ENCODE measurements at regions not wholly inside any gene's neighbourhood (a gene's known extent, or its start where the extent isn't known, plus 50 kb on each side); places are given as distances from the start of the nearest gene placed in this dataset.

DNA sequence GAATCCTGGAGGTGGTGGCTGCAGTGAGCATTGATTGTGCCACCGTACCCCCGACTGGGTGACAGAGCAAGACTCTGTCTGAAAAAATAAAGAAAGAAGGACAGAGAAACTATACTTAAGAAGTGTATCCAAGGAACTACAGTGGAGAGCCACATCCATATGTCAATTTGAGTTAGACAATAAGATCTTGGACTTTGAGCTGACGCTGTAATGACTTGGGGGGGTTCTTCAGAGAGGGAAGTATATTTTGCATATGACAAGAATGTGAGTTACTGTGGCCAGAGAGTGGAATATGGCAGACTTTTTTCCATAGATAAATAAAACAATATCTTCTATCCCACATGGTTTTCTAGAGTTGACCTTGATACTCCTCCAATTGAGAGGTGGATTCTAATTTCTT is 52.6 kb upstream of the TEX264 start:
- Histone ChIP-seq H3K27me3 (replicated peaks; ENCODE audit: insufficient read depth) (no peaks in the 10 kb centered on the region), H3K4me1 (replicated peaks) (peaks cover 4% of the 10 kb centered on the region), H3K36me3 (no peaks in the 10 kb centered on the region), H3K27ac (no peak overlapping the region), H3K9me3 (no peaks in the 10 kb centered on the region), H3K4me3 (no peak overlapping the region)
- no peak for DNase-seq (ENCODE audit: low spot score)
- 95% methylated on average over 3 of the region's 3 CpGs for WGBS
- intact Hi-C loops (cut with DNase I): no loop called here
- TF ChIP-seq POLR2A (IDR thresholded peaks at IDR 0.05) (no peak), POLR2AphosphoS5 (IDR thresholded peaks at IDR 0.05) (no peak)
- TF ChIP-seq, protein P1, sequence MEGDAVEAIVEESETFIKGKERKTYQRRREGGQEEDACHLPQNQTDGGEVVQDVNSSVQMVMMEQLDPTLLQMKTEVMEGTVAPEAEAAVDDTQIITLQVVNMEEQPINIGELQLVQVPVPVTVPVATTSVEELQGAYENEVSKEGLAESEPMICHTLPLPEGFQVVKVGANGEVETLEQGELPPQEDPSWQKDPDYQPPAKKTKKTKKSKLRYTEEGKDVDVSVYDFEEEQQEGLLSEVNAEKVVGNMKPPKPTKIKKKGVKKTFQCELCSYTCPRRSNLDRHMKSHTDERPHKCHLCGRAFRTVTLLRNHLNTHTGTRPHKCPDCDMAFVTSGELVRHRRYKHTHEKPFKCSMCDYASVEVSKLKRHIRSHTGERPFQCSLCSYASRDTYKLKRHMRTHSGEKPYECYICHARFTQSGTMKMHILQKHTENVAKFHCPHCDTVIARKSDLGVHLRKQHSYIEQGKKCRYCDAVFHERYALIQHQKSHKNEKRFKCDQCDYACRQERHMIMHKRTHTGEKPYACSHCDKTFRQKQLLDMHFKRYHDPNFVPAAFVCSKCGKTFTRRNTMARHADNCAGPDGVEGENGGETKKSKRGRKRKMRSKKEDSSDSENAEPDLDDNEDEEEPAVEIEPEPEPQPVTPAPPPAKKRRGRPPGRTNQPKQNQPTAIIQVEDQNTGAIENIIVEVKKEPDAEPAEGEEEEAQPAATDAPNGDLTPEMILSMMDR (IDR thresholded peaks at IDR 0.05): no peak

DNA sequence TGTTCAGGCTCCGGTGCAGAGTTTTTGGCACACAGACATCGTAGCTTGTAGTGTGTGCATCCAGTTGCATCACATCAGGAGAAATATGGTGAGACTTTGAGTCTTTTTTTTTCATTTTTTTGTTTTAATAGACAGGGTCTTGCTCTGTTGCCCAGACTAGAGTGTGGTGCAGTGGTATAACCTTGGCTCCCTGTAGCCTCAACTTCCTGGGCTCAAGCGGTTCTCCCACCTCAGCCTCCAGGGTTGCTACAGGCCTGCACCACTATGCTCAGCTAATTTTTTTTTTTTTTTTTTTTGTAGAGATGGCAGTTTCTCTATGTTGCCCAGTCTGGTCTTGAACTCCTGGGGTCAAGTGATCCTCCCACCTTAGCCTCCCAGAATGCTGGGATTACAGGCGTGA is 51.1 kb upstream of the TEX264 start:
- peak overlapping the region; percentile 52 to 65 for H3K27ac ChIP-seq

DNA sequence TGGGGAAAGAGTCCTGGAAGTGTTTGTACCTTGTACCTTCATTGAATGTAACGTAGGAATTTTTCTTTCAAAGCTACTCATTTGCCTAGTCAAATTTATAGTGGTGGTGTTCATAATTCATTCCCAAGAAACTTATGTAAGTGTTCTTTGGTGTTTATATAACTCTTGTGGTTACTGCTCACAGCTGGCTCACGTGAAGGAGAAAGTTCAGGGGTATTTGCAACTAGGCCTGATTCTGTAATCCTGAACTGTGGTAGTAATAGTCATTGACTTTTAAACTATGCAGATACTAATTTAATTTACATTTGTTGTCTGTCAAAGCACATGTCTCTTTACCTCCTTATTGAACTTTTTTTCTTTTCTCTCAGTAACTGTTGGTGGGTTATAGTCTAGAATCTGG is 50.5 kb upstream of the TEX264 start:
- no peak overlapping the region for H3K4me3 ChIP-seq
- H3K9me3 ChIP-seq: no peaks in the 10 kb centered on the region
- no peaks in the 10 kb centered on the region for H3K27me3 ChIP-seq (replicated peaks; ENCODE audit: insufficient read depth)
- no peaks in the 10 kb centered on the region for H3K36me3 ChIP-seq
- peaks cover 4% of the 10 kb centered on the region for H3K4me1 ChIP-seq (replicated peaks)
- peak overlapping the region; percentile 52 to 65 for H3K27ac ChIP-seq
- intact Hi-C loops (cut with DNase I): no loop called here
- 5% methylated on average over 2 of the region's 2 CpGs for WGBS
- peak; percentile 56 for DNase-seq (ENCODE audit: low spot score)
- TF ChIP-seq POLR2AphosphoS5 (IDR thresholded peaks at IDR 0.05): peak; percentile 89
- TF ChIP-seq, protein P1 (IDR thresholded peaks at IDR 0.05): no peak

More for the DNA sequence above, 51.1 kb upstream of the TEX264 start:
- no peak for DNase-seq (ENCODE audit: low spot score)
- no peak for TF ChIP-seq POLR2A (IDR thresholded peaks at IDR 0.05)
- no peak for TF ChIP-seq POLR2AphosphoS5 (IDR thresholded peaks at IDR 0.05)
- TF ChIP-seq, protein P1 (IDR thresholded peaks at IDR 0.05): no peak
- H3K9me3 ChIP-seq: no peaks in the 10 kb centered on the region
- 75% methylated on average over 4 of the region's 4 CpGs for WGBS
- H3K36me3 ChIP-seq: no peaks in the 10 kb centered on the region
- peaks cover 4% of the 10 kb centered on the region for H3K4me1 ChIP-seq (replicated peaks)
- intact Hi-C loops (cut with DNase I): no loop called here
- no peak overlapping the region for H3K4me3 ChIP-seq
- H3K27me3 ChIP-seq (replicated peaks; ENCODE audit: insufficient read depth): no peaks in the 10 kb centered on the region

DNA sequence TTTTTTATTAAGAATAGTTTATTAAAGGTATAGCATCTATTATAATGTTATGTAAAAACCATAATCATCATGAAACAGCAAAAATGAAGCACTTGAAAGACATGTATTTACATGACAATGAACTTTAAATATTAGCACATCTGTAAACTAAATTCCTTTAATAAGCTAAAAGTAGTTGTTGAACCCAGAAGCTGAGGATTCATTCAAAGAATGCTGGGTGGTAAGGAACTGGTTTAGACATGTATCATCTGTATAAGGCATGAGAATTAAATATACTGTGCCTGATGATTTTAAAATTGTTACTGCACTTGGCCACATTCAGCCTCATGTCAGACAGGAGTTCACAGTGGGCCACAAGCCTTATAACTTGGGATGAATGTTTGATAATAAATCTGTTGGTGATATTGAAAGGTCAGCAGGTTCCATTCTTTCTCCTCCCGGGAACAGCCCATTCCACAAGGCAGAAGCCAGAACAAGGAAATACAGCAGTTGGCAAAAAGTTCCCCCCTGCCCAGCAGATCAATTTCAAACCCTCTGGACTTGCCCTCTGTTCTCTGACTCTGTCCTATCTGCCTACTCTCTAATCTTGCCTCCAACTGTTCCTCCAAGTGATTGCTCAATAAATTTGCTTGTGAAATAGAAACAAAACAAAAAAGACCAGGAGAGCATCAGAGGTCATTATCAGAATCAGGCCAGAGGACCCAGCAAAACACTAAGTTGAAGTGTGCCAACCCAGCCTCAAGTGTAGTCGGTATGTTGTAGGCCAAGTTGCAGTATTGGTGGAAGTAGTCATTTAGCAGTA is 49.8 kb upstream of the TEX264 start:
- intact Hi-C loops (cut with DNase I): no loop called here
- H3K27me3 ChIP-seq (replicated peaks; ENCODE audit: insufficient read depth): no peaks in the 10 kb centered on the region
- peaks cover 4% of the 10 kb centered on the region for H3K4me1 ChIP-seq (replicated peaks)
- TF ChIP-seq, protein P1 (IDR thresholded peaks at IDR 0.05): no peak
- no peak for TF ChIP-seq POLR2AphosphoS5 (IDR thresholded peaks at IDR 0.05)
- TF ChIP-seq POLR2A (IDR thresholded peaks at IDR 0.05): no peak
- 42% methylated on average over 2 of the region's 2 CpGs for WGBS
- H3K4me3 ChIP-seq: no peak overlapping the region
- no peak for DNase-seq (ENCODE audit: low spot score)
- H3K27ac ChIP-seq: peak overlapping the region; percentile 52 to 65
- no peaks in the 10 kb centered on the region for H3K36me3 ChIP-seq
- H3K9me3 ChIP-seq: no peaks in the 10 kb centered on the region

Small RNA genes in the stretch of these regions (small RNA-seq; reads per million reads assigned to genes)
- gene RNU6ATAC29P: 0 reads per million in 2 donors

All from prostate gland (tissue), 2 donors.